ENCODE measurements at regions not wholly inside any gene's neighbourhood (a gene's known extent, or its start where the extent isn't known, plus 50 kb on each side); places are given as distances from the start of the nearest gene placed in this dataset.
"Not testable (repeated sequence)": the region's sequence is repeated elsewhere in the genome, so short reads cannot be mapped to it uniquely, and the experiment has no call there.

DNA sequence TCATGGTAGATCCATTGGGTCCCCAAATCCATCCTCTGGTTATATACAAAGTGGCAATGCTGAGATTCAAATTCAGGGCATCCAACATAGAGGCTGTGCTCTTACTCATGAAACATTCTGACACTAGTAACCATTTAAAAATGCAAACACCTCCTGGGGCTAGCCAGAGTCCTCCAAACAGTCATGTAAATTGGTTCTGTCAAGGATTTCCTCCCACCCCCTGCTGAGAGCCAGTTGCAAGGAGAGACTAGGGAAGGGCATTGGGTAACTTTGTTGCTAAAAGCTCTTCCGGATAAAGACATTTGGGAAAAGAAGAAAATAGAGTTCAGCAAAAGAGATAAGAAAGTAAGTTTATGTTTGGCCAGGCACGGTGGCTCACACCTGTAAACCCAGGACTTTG lies 58.3 kb downstream of the ART5 start:
- DNase-seq = not testable (repeated sequence)

DNA sequence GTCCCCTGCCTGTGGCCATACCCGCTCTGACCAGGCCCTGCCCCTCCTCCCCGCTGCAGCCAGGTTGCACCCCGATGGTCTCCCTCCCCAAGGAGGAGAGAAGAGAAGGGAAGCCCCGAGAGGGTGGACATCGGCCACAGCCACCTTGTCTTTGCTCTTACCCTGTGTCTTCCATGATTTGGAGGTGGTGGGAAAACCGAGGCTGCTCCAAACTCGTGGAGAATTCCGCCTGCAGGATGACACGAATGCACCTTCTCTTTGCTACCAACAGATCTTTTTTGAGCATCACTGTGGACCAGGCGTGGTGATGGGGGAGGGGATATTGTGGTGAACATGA lies 60.4 kb downstream of the ART5 start:
- not testable (repeated sequence) for DNase-seq

DNA sequence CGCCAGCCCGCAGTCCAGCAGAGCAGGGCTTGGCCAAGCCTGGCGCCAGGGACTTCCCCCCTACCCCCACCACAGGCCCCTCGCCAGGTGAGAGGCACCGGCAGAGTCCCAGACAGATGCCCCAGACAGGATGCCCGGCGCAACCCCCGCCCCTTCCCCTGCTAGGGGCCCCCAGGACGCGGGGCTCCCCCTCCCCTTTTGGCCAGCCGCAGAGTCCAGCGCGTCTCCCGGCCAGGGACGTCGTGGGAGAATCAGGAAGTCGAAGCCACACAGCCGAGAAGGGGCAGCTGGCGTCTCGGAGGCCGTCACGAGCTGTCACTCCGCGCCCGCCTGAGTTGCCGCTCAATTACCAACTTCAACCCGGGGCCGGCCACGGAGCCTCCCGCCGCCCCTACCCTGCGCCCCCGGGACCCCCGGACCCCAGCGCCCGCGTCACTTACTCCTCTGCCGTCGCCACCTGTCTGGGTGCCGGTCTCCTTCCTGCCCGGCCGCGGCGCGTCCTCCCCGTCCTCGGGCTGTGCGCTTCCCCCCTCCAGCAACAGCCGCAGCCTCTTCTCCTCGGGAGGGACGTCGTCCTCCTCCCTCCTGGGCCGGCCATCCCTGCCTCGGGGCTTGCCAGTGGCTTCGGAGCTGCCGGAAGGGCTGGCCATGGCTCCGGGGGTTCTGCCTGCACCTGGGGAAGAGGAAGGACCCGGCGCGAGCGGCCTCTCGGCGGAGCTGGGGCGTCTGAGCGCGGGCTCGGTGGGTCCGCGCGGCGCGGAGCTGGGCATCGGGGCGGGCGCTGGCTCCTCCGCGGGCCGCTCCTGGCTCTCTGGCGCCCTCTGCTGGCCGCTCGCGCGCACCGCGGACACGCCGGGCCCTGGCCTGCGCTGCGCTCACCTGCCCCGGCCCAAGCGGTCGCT lies 61.1 kb downstream of the ART5 start:
- peak; percentile 70 for DNase-seq

DNA sequence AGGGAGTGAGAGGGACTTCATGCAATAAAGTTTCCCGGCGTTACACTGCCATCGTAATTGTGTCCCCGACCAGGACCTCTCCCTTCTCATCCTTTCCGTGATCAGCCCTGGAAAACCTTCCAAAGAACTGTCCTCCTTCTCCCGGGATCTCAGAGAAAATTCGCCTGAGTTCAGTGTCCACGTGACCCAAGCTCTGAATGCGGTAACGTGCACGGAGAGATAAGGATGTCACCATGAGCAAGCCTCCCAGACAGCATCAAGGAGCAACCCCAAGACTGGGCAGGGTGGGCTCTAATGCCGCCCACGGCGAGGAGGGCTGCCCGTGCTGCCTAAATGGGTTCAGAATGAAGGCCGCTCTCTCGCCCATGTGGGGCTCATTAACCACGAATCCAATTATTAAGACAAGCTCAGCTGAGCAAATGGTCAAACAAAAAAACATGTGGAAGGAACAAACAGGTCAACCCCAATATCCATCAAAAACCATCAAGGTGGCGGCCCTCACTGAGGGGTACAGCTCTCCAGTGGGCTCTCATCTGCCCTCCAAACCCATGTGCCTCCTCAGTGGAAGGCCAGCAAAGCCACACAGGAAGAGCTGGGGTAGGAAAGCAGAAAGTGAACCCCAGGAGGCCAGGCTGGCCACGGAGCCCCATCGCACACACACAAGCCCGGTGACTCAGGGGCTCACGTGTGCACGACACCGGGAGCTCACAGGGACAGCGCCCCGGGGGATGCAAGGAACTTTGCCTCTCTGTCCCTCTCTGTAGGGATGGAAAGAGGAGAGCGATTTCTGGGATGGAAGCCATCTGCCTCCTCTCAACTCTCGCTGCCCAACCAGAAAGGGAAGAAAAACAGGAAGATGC lies 62.0 kb downstream of the ART5 start:
- DNase-seq = not testable (repeated sequence)

DNA sequence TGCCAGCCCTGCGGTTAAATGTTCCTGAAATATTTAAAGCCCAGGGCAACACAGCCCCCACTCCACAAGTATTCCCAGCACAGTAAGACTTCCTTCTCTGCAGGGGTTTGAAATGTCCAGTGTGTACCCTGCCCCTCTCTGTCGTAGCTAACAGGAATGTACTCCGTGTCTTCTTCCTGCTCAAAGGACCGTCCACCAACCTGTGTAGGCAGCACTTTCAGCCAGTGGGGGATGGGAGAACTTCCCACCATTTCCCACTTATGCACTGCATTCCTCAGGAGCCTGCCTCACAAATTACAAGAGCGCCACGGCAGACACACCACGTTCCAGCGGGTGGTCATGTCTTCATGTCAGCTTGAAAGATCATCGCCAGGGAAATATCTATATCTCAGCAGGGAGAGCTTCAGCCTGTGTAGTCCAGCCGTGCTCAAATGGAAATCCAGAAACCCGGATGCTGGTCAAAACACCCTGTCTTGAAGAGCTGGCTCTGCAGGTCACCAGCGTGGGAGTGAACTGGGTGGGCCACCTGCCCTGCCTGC lies 65.7 kb downstream of the ART5 start:
- not testable (repeated sequence) for DNase-seq

DNA sequence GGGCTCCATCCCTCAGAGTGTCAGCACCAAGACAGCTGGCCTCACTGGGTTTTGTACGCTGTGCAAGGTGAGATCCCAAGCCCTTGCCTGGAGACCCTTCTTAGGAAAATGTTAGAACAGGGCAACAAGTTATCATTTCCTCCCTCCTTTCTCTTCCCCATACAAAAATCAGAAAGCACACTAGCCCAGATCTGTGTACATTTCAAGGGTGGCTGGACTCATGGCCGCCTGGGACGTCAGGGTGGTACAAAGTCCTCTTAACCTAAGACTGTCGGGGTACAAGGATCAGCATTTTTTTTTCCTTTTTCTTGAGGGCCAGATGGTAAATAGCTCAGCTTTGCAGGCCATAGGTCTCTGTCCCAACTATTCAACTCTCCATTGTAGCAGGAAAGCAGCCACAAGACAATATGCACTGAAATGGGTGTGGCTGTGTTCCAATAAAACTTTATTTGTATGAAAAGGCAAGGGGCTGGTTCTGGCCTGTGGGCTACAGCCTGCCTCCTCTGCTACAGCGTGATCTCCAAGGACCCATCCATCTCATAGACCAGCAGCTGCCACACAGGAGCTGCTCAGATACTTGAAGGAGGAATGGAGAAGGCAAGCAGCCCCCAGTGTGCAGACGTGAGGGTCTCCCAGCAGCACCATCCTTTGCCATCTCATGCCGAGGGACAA lies 68.7 kb downstream of the ART5 start:
- DNase-seq = not testable (repeated sequence)

DNA sequence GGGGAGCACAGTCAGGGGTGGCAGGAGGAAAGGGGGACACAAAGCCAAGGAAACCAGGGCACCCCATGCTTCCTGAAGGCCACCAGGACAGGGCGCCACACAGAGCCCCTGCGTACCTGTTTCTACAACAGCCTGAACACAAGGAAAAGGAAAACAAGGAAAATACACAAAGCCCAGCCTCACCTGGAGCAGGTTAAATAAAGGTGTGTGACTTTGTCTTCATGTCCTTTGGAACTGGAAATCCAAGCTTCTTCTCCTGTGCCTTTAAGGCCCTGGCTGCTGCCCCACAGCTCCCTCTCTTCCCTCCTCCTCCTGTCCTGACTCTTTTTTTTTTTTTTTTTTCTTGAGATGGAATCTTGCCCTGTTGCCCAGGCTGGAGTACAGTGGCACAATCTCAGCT lies 70.0 kb downstream of the ART5 start:
- not testable (repeated sequence) for DNase-seq

DNA sequence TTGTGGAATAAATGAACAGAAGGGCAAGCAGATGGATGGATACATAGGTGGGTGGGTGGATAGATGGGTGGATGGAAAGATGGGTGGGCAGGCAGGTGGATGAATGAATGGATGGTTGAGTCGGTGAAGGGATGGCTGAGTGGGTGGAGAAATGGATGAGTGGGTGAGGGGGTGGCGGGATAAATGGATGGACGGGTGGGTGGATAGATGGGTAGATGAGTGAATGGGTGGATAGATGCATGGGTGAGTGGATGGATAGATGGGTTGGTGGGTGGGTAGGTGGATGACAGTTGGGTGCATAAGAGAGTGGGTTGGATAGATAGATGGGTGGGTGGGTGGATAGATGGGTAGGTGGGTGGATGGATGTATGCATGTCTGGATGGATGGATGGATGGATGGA lies 76.0 kb downstream of the ART5 start:
- DNase-seq = not testable (repeated sequence)

DNA sequence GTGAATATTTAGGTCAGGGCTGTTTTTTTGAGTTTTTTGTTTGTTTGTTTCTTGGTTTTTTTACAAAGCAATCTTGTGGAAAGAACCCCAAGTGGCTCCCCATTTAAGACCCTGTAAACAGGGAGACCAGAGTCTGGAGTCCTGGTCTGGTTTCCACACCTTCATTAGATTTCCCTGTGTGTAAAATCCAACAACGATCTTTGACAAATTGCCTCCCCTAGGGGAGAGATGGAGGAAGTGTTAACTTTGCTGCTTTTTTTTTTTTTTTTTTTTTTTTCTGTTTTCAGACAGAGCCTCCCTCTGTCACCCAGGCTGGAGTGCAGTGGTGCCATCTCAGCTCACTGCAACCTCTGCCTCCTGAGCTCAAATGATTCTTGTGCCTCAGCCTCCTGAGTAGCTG lies 77.4 kb downstream of the ART5 start:
- not testable (repeated sequence) for DNase-seq

DNA sequence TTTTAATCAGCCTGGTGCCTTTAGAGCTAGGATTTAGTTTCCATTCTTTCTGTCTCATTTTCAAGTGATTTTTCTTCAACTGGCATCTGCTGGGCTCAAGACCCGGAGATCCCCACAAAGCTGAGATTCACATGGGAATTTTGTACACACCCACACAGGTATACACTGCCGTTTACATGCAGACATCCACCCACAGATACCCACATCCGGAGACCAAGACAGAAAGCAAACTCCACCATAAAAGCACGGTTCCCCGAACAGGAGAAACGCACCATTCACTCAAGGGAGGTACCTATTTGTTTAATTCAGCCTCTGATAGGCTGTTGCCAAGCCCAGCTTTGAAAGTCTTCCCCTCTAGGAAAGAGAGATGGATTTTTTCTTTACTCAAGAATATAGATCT lies 87.2 kb downstream of the ART5 start:
- peak; percentile 28 for DNase-seq

DNA sequence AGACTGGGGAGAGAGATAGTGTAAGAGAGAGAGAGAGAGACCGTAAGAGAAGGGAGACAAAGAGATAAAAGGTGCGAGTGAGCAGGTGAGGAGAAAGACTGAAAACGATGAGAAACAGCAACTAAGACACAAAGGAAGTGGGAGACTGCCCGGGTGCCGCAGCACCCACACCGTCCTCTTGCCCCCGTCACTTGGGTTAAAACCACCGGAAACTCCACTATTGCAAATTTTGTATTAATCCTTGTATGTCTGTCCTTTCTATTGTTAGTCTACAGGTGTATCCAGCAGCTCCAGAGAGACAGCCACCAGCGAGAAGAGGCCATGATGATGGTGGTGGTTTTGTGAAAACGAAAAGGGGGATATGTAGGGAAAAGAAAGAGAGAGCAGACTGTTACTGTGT lies 96.8 kb downstream of the ART5 start:
- not testable (repeated sequence) for DNase-seq

DNA sequence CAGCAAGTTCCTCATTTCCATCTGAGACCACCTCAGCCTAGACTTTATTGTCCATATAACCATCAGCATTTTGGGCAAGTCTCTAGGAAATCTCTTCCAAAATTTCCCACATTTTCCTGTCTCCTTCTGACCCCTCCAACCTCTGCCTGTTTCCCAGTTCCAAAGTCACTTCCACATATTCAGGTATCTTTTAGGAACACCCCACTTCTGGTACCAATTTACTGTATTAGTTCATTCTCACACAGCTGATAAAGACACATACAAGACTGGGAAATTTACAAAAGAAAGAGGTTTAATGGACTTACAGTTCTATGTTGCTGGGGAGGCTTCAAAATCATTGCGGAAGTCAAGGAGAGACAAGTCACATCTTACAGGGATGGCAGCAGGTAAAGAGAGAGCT lies 103.6 kb downstream of the ART5 start:
- not testable (repeated sequence) for DNase-seq

DNA sequence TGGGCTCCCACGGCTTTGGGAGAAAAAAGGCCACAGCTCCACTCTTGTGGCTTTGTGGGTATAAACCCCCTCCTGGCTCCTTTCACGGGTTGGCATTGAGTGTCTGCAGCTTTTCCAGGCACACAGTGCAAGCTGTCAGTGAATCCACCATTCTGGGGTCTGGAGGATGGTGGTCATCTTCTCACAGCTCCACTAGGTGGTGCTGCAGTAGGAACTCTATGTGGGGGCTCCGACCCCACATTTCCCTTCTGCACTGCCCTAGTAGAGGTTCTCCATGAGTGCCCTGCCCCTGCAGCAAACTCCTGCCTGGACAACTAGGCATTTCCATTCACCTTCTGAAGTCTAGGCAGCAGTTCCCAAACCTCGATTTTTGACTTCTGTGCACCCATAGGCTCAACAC lies 104.5 kb downstream of the ART5 start:
- not testable (repeated sequence) for DNase-seq

DNA sequence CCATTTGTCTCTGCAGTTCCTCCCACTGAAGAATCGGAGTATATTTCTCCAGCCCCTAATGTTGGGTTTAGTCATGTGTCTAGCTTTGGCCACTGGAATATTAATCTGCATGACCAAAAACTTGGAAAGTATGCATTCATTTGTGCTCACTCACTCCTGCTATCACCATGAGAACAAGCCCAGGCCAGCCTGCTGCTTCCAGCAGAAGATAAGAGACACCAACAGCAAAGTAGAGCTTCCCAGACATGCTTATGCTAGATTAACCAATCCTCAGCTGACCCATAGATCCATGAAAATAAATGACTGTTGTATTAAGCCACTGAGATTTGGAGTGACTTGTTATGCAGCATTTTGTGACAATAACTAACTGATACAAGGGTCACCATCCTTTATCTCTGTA lies 108.8 kb downstream of the ART5 start:
- not testable (repeated sequence) for DNase-seq

DNA sequence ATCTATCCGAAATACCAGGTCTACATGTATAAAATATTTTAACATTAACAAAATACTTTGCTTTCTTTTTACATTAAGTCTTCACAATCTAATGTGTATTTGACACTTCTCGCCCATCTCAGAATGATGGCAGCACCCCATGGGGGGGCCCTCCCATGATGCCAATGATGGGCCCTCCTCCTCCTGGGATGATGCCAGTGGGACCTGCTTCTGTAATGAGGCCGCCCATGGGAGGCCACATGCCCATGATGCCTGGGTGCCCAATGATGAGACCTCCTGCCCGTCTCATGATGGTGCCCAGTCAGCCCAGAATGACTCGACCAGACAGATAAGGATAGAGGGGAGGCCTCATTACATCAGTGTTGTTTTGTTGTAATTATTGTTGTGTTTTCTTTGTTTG lies 110.5 kb downstream of the ART5 start:
- DNase-seq = not testable (repeated sequence)

DNA sequence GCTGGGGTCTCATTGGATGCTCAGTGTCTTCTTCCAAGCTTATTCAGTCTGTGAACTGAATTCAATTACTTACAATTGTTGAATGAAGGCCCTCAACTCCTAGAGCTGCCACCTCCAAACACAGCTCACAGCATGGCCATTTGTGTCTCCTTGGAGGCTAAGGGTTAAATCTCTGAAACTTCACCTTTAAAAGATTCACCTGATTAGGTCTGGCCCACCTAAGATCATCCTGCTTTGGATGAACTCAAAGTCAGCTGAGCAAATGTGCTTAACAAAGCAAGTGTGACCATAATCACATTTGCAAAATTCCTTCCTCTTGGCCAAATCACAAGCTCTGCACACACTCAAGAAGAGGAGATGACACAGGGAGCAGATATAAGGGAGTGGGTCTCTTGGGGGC lies 118.2 kb downstream of the ART5 start:
- not testable (repeated sequence) for DNase-seq

DNA sequence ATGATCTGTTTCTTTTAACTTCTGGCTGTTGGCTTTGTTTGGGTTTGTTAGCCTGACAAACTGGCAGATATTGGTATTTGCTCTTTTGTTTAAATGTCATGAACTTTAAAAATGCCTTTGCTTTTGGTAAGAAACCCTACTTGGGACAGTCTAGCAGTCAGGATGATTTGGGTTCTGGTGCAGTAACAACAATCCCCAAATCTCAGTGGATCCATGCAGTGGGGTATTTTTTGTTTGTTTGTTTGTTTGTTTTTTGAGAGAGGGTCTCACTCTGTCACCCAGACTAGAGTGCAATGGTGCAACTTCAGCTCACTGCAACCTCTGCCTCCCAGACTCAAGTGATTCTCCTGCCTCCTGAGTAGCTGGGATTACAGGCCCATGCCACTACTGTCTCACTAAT lies 120.9 kb downstream of the ART5 start:
- DNase-seq = not testable (repeated sequence)

DNA sequence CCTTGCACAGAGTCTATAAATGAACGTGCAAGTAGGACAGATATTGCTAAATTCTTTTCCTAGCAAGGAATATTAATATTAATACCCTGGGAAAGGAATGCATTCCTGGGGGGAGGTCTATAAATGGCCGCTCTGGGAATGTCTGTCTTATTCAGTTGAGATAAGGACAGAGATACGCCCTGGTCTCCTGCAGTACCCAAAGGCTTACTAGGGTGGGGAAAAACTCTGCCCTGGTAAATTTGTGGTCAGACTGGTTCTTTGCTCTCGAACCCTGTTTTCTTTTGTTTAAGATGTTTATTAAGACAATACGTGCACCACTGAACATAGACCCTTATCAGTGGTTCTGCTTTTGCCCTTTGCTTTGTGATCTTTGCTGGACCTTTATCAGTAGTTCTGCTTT lies 122.0 kb downstream of the ART5 start:
- not testable (repeated sequence) for DNase-seq

DNA sequence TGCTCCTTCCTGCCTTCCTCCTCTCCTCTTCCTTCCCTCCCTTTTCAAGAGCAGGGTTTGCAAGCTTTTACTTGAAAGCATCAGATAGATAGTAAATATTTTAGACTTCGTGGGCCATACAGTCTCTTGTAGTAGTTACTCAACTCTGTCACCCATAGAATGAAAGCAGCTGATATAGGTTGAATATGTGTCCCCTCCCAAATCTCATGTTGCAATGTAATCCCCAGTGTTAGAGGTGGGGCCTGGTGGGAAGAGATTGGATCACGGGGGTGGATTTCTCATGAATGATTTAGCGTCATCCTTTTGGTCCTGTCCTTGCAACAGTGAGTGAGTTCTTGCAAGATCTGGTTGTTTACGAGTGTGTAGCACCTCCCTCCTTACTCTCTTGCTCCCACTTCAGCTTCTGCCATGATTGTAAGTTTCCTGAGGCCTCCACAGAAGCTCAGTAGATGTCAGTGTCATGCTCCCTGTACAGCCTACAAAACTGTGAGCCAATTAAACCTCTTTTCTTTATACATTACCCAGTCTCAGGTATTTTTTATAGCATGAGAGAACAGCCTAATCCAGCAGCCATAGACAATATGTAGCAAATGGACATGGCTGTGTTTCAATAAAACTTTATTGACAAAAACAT lies 124.7 kb downstream of the ART5 start:
- not testable (repeated sequence) for DNase-seq

DNA sequence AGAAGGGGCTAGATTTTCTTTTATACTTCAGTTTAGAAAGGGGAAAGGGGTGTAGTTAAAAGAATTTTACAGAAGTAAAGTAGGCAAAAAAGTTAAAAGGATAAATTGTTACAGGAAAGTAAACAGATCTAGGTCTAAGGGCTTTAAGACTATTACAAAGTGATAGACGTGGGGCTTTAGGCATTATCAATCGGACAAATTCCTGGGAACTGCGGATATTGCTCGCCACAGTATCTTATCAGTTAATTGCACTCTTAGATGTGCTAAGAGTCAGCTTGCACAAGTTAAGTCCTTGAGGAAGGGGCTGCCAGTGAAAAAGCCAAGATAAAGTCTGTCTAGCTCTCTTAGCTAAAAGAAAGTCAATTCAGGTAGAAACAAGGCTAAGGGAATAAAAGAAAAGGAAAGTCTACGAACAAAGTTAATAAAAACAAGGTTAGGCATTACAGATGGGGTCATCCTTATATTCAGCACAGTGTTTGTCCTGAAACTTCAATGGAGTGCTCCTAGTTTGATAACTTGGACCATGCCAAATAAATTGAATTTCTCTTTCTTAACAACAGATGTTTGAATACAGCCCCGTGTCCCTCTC lies 125.4 kb downstream of the ART5 start:
- DNase-seq = not testable (repeated sequence)

DNA sequence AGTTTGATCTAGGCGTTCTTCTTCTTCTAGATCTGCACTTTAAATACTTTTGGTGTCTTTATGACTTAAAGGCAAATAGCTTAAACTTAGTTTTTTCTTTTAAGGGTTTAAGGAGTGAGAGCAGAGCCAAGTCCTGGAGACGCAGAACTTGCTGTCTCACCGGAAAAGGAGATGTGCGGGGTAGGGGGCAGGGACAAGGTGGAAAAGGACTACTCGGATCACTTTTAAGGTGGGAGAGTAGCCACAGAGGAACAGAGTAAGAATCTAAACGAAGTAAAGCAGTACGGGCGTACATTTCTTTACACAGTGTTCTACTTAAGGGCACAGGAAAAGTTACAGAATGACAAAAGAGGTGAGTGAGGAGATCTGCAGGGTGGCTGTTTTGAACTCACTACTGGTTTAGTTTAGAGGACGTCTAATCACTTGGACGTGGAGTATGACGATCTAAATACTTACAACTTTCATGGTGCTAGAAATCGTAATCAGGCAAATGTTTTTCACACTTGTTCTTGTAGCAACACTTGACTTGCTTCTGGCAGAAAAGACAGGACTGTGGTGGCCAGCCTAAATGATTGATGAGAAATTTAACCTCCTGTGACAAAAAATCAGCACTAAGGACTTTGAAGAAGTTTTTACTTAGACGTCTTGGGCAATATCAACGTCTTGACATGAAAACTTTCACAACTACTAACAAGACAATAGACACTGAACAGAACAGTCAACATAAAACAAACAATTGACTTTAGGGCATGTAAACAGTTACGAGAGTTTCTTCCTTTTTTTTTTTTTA lies 127.0 kb downstream of the ART5 start:
- not testable (repeated sequence) for DNase-seq
